ENCODE measurements at regions not wholly inside any gene's neighbourhood (a gene's known extent, or its start where the extent isn't known, plus 50 kb on each side); places are given as distances from the start of the nearest gene placed in this dataset.

GRCh38 chr7:26022982-26023381, 129.0 kb upstream of the NFE2L3 start:
- TF ChIP-seq CTCF (IDR thresholded peaks at IDR 0.05) (no peak), POLR2A (IDR thresholded peaks at IDR 0.05) (no peak)
